Ecto neural progenitor cell (in vitro differentiated cells): ENCODE measurements at regions not wholly inside any gene's neighbourhood (a gene's known extent, or its start where the extent isn't known, plus 50 kb on each side); places are given as distances from the start of the nearest gene placed in this dataset.
"Not testable (repeated sequence)": the region's sequence is repeated elsewhere in the genome, so short reads cannot be mapped to it uniquely, and the experiment has no call there.

Source experiments
- DNase-seq: peaks from one replicate; pipeline ENCODE4 v3.0.0-alpha.2; 2018; ENCODE audit warnings: low spot score

- DNase-seq = no peak
Observed at GRCh38 chr6:105880030-105880492, 206.1 kb upstream of the PRDM1 start.

- DNase-seq = no peak
Observed at GRCh38 chr6:105879146-105879545, 207.0 kb upstream of the PRDM1 start.

GRCh38 chr6:105875974-105876640 lies 210.0 kb upstream of the PRDM1 start:
- DNase-seq = no peak

- no peak for DNase-seq
Observed at GRCh38 chr6:105874835-105875626, 211.1 kb upstream of the PRDM1 start.

GRCh38 chr6:105873799-105874198 lies 212.3 kb upstream of the PRDM1 start:
- DNase-seq = no peak

- DNase-seq = no peak
Observed at GRCh38 chr6:105873211-105873704, 212.9 kb upstream of the PRDM1 start.

- DNase-seq = no peak
Observed at GRCh38 chr6:105872249-105872648, 213.9 kb upstream of the PRDM1 start.

- DNase-seq = no peak
Observed at GRCh38 chr6:105871542-105871941, 214.6 kb upstream of the PRDM1 start.

GRCh38 chr6:105869835-105870440 lies 216.2 kb upstream of the PRDM1 start:
- no peak for DNase-seq

- DNase-seq = no peak
Observed at GRCh38 chr6:105868823-105869460, 217.2 kb upstream of the PRDM1 start.

- no peak for DNase-seq
Observed at GRCh38 chr6:105867821-105868220, 218.3 kb upstream of the PRDM1 start.

- DNase-seq = no peak
Observed at GRCh38 chr6:105867277-105867676, 218.9 kb upstream of the PRDM1 start.

GRCh38 chr6:105862936-105863607 lies 223.1 kb upstream of the PRDM1 start:
- DNase-seq = no peak

GRCh38 chr6:105860927-105861326 lies 225.2 kb upstream of the PRDM1 start:
- not testable (repeated sequence) for DNase-seq

GRCh38 chr6:105859457-105859856 lies 226.7 kb upstream of the PRDM1 start:
- DNase-seq = no peak

GRCh38 chr6:105858639-105859038 lies 227.5 kb upstream of the PRDM1 start:
- DNase-seq = not testable (repeated sequence)

- no peak for DNase-seq
Observed at GRCh38 chr6:105855433-105855832, 230.7 kb upstream of the PRDM1 start.

GRCh38 chr6:105853979-105854378 lies 232.2 kb upstream of the PRDM1 start:
- DNase-seq = not testable (repeated sequence)

GRCh38 chr6:105851606-105852005 lies 234.5 kb upstream of the PRDM1 start:
- no peak for DNase-seq

- peak; percentile 58 for DNase-seq
Observed at GRCh38 chr6:105851113-105851580, 235.0 kb upstream of the PRDM1 start.

GRCh38 chr6:105850261-105851112 lies 235.6 kb upstream of the PRDM1 start:
- no peak for DNase-seq
